NT2/D1 (cell line): ENCODE measurements at regions not wholly inside any gene's neighbourhood (a gene's known extent, or its start where the extent isn't known, plus 50 kb on each side); places are given as distances from the start of the nearest gene placed in this dataset.

Experiments used
- DNase-seq: peaks from one replicate; pipeline ENCODE4 v3.0.0-alpha.2; 2011; ENCODE audit warnings: low read depth, low spot score
- H3K27me3 ChIP-seq: 2 replicates; pipeline ENCODE4 v1.6.0; 2011; ENCODE audit warnings: mild to moderate bottlenecking; ENCODE audit not compliant: insufficient read length, insufficient read depth
- H3K36me3 ChIP-seq: 2 replicates; pipeline ENCODE4 v1.6.1; 2011; ENCODE audit warnings: mild to moderate bottlenecking, low read length, mixed read lengths; ENCODE audit not compliant: insufficient read depth, insufficient read length
- H3K4me1 ChIP-seq: 2 replicates; pipeline ENCODE4 v1.5.1; 2011; ENCODE audit not compliant: insufficient read depth, insufficient read length
- H3K4me3 ChIP-seq: 2 replicates; pipeline ENCODE4 v1.5.1; 2011; ENCODE audit warnings: low read depth; ENCODE audit not compliant: insufficient read length
- H3K9ac ChIP-seq: 2 replicates; pipeline ENCODE4 v1.6.0; 2011; ENCODE audit warnings: low read depth; ENCODE audit not compliant: insufficient read length
- H3K9me3 ChIP-seq: 2 replicates; pipeline ENCODE4 v1.5.1; 2011; ENCODE audit warnings: mild to moderate bottlenecking, low read length; ENCODE audit not compliant: insufficient read depth
- SUZ12 ChIP-seq: IDR thresholded peaks from 2 replicates; pipeline ENCODE4 v1.6.1; 2011; ENCODE audit not compliant: insufficient read length, insufficient read depth; ENCODE audit errors: extremely low read depth
- YY1 ChIP-seq: IDR thresholded peaks from 2 replicates; pipeline ENCODE4 v1.6.1; 2011; ENCODE audit not compliant: insufficient read length, insufficient read depth
- ZNF274 ChIP-seq: IDR thresholded peaks from 2 replicates; pipeline ENCODE4 v1.6.1; 2011; ENCODE audit warnings: mild to moderate bottlenecking, low read depth, low read length

DNA sequence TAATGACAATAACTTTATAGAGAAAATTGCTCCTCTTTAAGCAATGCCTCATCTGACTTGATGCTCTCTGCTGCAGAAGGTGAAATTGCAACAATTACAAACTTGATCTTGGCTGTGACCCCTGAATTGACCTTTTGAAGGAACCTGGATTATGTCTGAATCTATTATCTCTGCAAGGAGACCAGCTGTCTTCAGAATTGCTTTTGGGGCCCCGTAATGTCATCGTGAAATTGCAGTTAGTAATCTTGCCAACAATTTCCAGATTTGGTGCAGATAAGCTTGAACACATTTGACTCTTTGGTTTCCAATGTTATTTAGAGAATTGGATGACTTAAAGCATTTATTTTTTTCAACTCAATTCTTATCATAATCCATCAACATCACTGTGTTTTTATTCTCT is 520.6 kb downstream of the CCSER2 start:
- no peaks in the 10 kb centered on the region for H3K9me3 ChIP-seq
- H3K9ac ChIP-seq = no peak overlapping the region
- DNase-seq = no peak
- H3K36me3 ChIP-seq = no peaks in the 10 kb centered on the region
- no peaks in the 10 kb centered on the region for H3K4me1 ChIP-seq
- no peak overlapping the region for H3K4me3 ChIP-seq
- TF ChIP-seq ZNF274 (no peak), YY1 (no peak), SUZ12 (no peak)
- H3K27me3 ChIP-seq = no peaks in the 10 kb centered on the region

GRCh38 chr10:84850826-84851225 is 522.4 kb downstream of the CCSER2 start:
- DNase-seq = no peak
- Histone ChIP-seq H3K9ac (no peak overlapping the region), H3K9me3 (no peaks in the 10 kb centered on the region), H3K27me3 (no peaks in the 10 kb centered on the region), H3K4me1 (no peaks in the 10 kb centered on the region), H3K4me3 (no peak overlapping the region), H3K36me3 (no peaks in the 10 kb centered on the region)
- TF ChIP-seq ZNF274 = no peak
- TF ChIP-seq YY1 = no peak
- TF ChIP-seq SUZ12 = no peak

DNA sequence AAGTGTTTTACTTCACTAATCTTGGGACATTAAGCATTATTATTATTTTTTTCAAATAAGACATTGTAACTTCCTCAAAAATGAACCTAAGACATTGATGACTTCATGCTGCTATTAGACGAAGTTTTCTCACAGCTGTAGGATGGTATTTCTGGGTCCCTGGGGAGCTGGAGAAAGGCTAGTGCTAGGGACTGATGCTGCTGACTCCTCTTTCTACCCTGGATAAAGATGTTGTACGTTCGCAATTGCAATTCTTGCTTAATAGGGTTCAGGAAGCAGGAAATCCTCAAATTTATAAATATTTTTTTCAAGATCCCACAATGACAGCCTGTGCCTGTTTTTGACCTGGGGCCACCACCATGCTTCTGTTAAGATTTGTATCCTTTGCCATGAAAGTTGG is 526.0 kb downstream of the CCSER2 start:
- Histone ChIP-seq H3K4me1 (no peaks in the 10 kb centered on the region), H3K27me3 (no peaks in the 10 kb centered on the region), H3K36me3 (no peaks in the 10 kb centered on the region), H3K9me3 (no peaks in the 10 kb centered on the region), H3K9ac (no peak overlapping the region), H3K4me3 (no peak overlapping the region)
- DNase-seq = no peak
- TF ChIP-seq SUZ12 = no peak
- TF ChIP-seq ZNF274 = no peak
- TF ChIP-seq YY1 = no peak

GRCh38 chr10:84860855-84861254 is 532.5 kb downstream of the CCSER2 start:
- Histone ChIP-seq H3K9ac (no peak overlapping the region), H3K27me3 (no peaks in the 10 kb centered on the region), H3K9me3 (no peaks in the 10 kb centered on the region), H3K36me3 (no peaks in the 10 kb centered on the region), H3K4me3 (no peak overlapping the region), H3K4me1 (no peaks in the 10 kb centered on the region)
- DNase-seq = no peak
- no peak for TF ChIP-seq ZNF274
- TF ChIP-seq SUZ12 = no peak
- TF ChIP-seq YY1 = no peak

- TF ChIP-seq ZNF274 = no peak
- no peak for TF ChIP-seq SUZ12
- TF ChIP-seq YY1 = no peak
- H3K27me3 ChIP-seq = no peaks in the 10 kb centered on the region
- no peaks in the 10 kb centered on the region for H3K9me3 ChIP-seq
- H3K36me3 ChIP-seq = no peaks in the 10 kb centered on the region
- DNase-seq = no peak
- no peaks in the 10 kb centered on the region for H3K4me1 ChIP-seq
- H3K4me3 ChIP-seq = no peak overlapping the region
- no peak overlapping the region for H3K9ac ChIP-seq
These were observed 534.2 kb downstream of the CCSER2 start for GRCh38 chr10:84862551-84862950.

- no peaks in the 10 kb centered on the region for H3K4me1 ChIP-seq
- H3K27me3 ChIP-seq = no peaks in the 10 kb centered on the region
- no peak overlapping the region for H3K4me3 ChIP-seq
- H3K36me3 ChIP-seq = no peaks in the 10 kb centered on the region
- H3K9me3 ChIP-seq = no peaks in the 10 kb centered on the region
- TF ChIP-seq SUZ12 = no peak
- TF ChIP-seq YY1 = no peak
- no peak for TF ChIP-seq ZNF274
- DNase-seq = no peak
- H3K9ac ChIP-seq = no peak overlapping the region
These were observed 535.3 kb downstream of the CCSER2 start for GRCh38 chr10:84863675-84864074.

GRCh38 chr10:84876116-84876999 is 548.0 kb downstream of the CCSER2 start:
- H3K4me1 ChIP-seq = no peaks in the 10 kb centered on the region
- H3K36me3 ChIP-seq = no peaks in the 10 kb centered on the region
- H3K9ac ChIP-seq = no peak overlapping the region
- no peak overlapping the region for H3K4me3 ChIP-seq
- no peaks in the 10 kb centered on the region for H3K27me3 ChIP-seq
- DNase-seq = no peak
- TF ChIP-seq ZNF274 (no peak), YY1 (no peak), SUZ12 (no peak)
- H3K9me3 ChIP-seq = no peaks in the 10 kb centered on the region
